Bone marrow (tissue), 2 donors: ENCODE measurements at regions not wholly inside any gene's neighbourhood (a gene's known extent, or its start where the extent isn't known, plus 50 kb on each side); places are given as distances from the start of the nearest gene placed in this dataset.

Source experiments
- DNase-seq, 2 donors: peaks; one replicate each; lab custom pipeline; 2025; lab: John Stamatoyannopoulos, UW

GRCh38 chr9:130781569-130781968 is 53.5 kb upstream of the ABL1 start:
- no peak for DNase-seq

GRCh38 chr9:130782886-130783530 is 52.0 kb upstream of the ABL1 start:
- no peak for DNase-seq

- DNase-seq = no peak
These were observed 50.0 kb upstream of the ABL1 start for GRCh38 chr9:130785053-130785452.
